ENCODE measurements at regions not wholly inside any gene's neighbourhood (a gene's known extent, or its start where the extent isn't known, plus 50 kb on each side); places are given as distances from the start of the nearest gene placed in this dataset.

DNA sequence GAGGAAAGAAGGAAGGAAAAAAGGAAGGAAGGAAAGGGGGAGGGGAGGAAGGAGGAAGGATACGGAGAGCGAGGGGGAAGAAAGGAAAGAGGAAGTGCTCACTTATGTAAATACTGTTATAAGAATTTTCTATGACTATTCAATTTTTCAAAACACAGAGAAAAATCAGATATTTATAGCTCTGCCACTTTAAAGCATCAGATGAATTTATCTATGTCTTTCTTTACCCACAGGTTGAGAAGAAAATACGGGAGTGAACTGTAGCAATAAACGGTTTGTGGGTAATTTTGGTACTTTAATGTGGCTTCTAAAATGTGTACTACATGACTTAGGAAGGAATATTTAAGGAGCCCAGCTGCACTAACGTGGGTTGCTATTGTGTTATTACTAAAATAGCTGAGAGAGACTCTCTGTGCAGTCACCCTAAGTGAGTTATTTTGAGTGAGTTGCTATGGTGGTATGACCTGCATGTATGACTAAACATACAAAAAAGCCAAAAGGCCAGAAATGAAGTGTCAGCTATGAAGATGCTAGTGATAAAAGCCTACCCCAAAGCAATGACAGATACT is 225.5 kb downstream of the SOD2 start:
- TF ChIP-seq CTCF (IDR thresholded peaks at IDR 0.05) (no peak), POLR2A (IDR thresholded peaks at IDR 0.05) (no peak)
